ENCODE measurements at regions not wholly inside any gene's neighbourhood (a gene's known extent, or its start where the extent isn't known, plus 50 kb on each side); places are given as distances from the start of the nearest gene placed in this dataset.
A peak's percentile ranks its signal among the peaks of the same experiment; 100 is the strongest.

GRCh38 chr5:38607396-38607795 is 51.0 kb upstream of the LIFR start:
- TF ChIP-seq CTCF (conservative IDR thresholded peaks at IDR 0.05): no peak
- H3K27ac ChIP-seq: peak overlapping the region; percentile 53; the same call in 1 of the 2 replicates

- no peak for TF ChIP-seq ZFX (IDR thresholded peaks at IDR 0.05)
- no peak for TF ChIP-seq CTCF (conservative IDR thresholded peaks at IDR 0.05)
- H3K27ac ChIP-seq: peak overlapping the region; percentile 53; the same call in 1 of the 2 replicates
Observed at GRCh38 chr5:38607930-38608564, 51.6 kb upstream of the LIFR start.

DNA sequence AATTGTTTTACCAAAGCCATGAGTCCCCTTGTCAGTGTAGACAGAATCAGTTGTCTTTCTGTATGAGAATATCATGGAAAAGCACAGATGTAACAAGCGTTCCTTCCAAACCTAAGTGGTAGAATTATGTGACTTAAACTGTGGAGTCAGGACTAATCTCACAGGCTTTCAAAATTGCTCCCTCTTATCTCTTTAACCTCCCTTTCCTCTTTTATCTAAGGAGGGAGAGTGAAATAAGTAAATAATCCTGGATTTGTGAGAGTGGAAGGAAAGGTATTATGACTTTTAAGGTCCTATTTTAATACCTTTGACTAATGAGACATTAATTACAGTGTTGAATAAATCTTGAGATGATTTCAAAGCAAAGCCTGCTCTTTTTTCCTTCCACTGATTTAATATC is 52.4 kb upstream of the LIFR start:
- TF ChIP-seq CTCF (conservative IDR thresholded peaks at IDR 0.05): no peak
- no peak for TF ChIP-seq ZFX (IDR thresholded peaks at IDR 0.05)
- peak overlapping the region; percentile 31; the same call in 1 of the 2 replicates for H3K27ac ChIP-seq

GRCh38 chr5:38612851-38613250 is 56.4 kb upstream of the LIFR start:
- TF ChIP-seq CTCF (conservative IDR thresholded peaks at IDR 0.05): no peak
- no peak for TF ChIP-seq ZFX (IDR thresholded peaks at IDR 0.05)
- peak overlapping the region; percentile 88; the same call in 1 of the 2 replicates for H3K27ac ChIP-seq

DNA sequence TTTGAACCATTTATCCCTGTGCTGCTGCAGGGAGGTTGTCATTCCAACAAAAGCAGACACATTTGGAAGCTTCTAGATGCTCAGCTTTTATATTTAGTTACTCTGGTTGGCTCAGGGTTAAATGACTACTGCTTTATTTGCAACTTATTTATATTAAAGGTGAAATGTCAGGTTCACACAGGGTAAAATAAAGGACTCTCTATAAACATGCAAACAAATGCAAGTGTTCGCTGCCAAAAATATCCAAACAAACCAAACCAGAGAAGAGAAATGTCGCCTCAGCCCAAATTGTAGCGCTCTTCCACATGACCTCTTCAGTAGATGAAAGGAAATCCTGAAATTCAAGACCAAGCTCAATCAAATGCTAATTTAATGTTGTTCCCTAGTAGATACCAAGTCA is 57.0 kb upstream of the LIFR start:
- peak overlapping the region; percentile 88; the same call in 1 of the 2 replicates for H3K27ac ChIP-seq
- TF ChIP-seq ZFX (IDR thresholded peaks at IDR 0.05) (no peak), CTCF (conservative IDR thresholded peaks at IDR 0.05) (no peak)

GRCh38 chr5:38613992-38614836 is 57.8 kb upstream of the LIFR start:
- peak overlapping the region; percentile 88; the same call in 1 of the 2 replicates for H3K27ac ChIP-seq
- no peak for TF ChIP-seq ZFX (IDR thresholded peaks at IDR 0.05)

- peak overlapping the region; percentile 27; the same call in 1 of the 2 replicates for H3K27ac ChIP-seq
- TF ChIP-seq CTCF (conservative IDR thresholded peaks at IDR 0.05): no peak
- no peak for TF ChIP-seq ZFX (IDR thresholded peaks at IDR 0.05)
Observed at GRCh38 chr5:38615042-38615441, 58.6 kb upstream of the LIFR start.
